ENCODE measurements at regions not wholly inside any gene's neighbourhood (a gene's known extent, or its start where the extent isn't known, plus 50 kb on each side); places are given as distances from the start of the nearest gene placed in this dataset.
"Not testable (repeated sequence)": the region's sequence is repeated elsewhere in the genome, so short reads cannot be mapped to it uniquely, and the experiment has no call there.

- not testable (repeated sequence) for TF ChIP-seq POLR2A, CTCF (IDR thresholded peaks at IDR 0.05)
These were observed 192.5 kb upstream of the SULF2 start for GRCh38 chr20:47977789-47978252.

All from body of pancreas (tissue), 4 donors.